ENCODE measurements at regions not wholly inside any gene's neighbourhood (a gene's known extent, or its start where the extent isn't known, plus 50 kb on each side); places are given as distances from the start of the nearest gene placed in this dataset.

DNA sequence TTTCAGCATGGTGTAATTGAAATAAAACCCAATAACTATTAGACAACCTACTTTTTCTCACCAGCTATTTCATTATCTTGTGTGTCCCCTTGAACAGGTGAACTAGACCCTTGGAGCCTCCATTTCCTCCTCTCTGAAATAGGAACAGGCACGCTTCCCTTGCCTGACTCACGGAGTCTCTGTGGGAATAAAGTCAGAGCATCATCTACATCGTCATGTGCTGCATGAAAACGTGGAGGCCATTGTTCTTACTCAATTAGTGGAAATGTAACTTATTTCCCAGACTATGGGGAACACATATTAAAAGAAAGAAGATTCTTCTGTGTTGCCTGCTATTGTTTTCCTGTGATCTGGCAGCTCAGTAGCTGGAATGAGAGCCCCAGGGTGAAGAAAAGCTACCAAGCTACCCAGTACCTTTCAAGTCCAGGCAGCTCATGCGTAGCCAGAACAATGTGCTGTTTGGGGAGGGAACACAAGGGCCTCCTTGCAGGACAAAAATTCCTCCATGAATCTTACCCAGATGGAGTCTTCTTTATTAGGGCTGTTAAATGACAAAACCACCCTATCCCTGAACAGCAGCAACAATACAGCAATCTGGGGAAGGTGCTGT lies 59.8 kb downstream of the SOX11 start:
- H3K27ac Mint-ChIP-seq, result no peak overlapping the region
- H3K9me3 Mint-ChIP-seq, result no peaks in the 10 kb centered on the region
- H3K4me3 Mint-ChIP-seq, result no peak overlapping the region
- no peak for DNase-seq
- H3K4me1 Mint-ChIP-seq, result no peaks in the 10 kb centered on the region
- no peaks in the 10 kb centered on the region for H3K27me3 Mint-ChIP-seq
- no peaks in the 10 kb centered on the region for H3K36me3 Mint-ChIP-seq
- no peak for ATAC-seq (replicated peaks)

DNA sequence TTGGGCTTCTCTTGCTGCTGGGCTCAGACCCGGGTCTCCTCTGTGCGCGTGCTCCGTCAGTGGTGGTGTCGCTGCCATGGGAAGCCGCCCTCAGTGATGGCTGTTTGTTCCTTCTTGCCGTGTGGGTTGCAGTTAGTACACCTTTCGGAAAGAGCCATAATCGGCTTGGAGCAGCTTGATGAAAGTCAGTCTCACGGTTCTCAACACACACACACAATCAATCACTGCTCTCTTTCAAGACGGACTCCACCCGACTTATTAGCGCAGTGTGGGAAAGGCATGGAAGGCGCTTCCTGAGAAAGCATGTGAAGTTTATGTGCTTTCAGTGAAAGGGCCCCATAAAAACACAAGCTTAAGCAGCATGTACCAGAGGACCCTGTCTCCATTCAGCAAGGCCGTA lies 64.1 kb downstream of the SOX11 start:
- DNase-seq (no peak), ATAC-seq (replicated peaks) (no peak)
- no peaks in the 10 kb centered on the region for H3K4me1 Mint-ChIP-seq
- H3K27ac Mint-ChIP-seq, result no peak overlapping the region
- no peaks in the 10 kb centered on the region for H3K9me3 Mint-ChIP-seq
- no peaks in the 10 kb centered on the region for H3K36me3 Mint-ChIP-seq
- no peaks in the 10 kb centered on the region for H3K27me3 Mint-ChIP-seq
- no peak overlapping the region for H3K4me3 Mint-ChIP-seq

DNA sequence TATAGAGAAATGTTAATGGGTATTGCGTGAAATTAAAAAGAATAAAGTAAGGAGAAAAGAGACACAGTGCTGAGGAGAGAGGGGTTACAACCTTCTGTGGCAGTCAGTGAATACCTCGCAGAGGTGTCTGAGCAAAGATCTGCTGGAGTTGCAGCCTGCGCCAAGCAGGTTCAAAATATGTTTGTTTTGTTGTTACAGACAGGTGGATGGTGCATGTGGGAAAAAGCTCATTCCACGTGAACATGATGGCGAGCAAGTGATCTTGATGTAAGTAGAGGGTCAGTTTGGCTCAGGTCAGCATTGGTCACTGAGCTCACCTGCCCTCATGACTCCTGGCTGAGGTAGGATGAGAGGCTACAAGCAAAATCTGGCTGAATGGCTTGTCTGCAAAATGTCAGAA lies 66.2 kb downstream of the SOX11 start:
- DNase-seq (no peak), ATAC-seq (replicated peaks) (no peak)
- Mint-ChIP-seq H3K4me1 (no peaks in the 10 kb centered on the region), H3K9me3 (peaks cover 2 to 3% of the 10 kb centered on the region in 2 donors), H3K4me3 (no peak overlapping the region), H3K27ac (no peak overlapping the region), H3K36me3 (no peaks in the 10 kb centered on the region), H3K27me3 (no peaks in the 10 kb centered on the region)

DNA sequence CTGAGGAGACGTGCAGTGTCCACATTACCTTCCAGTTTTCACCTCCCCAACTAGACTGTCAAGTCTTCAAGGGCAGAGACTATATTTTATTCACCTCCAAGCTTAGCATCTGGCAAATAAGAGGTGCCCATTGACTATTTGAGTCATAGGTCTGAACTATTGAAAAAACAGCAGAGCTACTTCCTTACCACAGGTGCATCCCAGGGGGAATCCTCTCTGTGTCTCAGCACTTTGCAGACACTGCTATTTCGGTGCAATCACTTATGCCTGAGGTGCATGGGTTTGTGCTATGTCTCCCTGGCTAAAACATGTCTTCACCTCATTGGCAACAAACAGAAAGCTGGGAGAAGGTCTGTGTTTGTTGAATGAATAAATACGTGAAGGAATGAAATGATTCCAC lies 67.8 kb downstream of the SOX11 start:
- Mint-ChIP-seq H3K4me3 (no peak overlapping the region), H3K4me1 (no peaks in the 10 kb centered on the region), H3K27ac (no peak overlapping the region), H3K36me3 (no peaks in the 10 kb centered on the region), H3K27me3 (peaks cover 0 to 2% of the 10 kb centered on the region in 2 donors), H3K9me3 (peaks cover 2 to 3% of the 10 kb centered on the region in 2 donors)
- DNase-seq, result no peak
- ATAC-seq (replicated peaks), result no peak

DNA sequence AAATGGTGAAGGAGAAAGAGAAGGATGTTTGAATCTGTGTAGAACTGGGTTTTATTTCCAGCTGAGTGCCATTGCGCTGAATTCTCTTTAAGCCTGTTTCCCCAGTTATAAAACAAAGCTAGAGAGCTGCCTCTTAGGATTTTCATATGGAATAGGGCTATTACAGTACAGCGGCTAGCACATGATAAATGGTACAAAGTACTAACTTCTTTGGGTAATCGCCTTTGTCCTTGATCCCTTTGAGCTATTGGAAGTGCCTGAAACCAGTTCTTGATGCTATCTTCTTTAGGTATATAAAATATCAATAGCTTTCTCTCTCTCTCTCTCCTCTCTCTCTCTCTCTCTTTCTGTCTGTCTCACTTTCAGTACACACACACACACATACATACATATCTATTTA lies 71.3 kb downstream of the SOX11 start:
- no peaks in the 10 kb centered on the region for H3K36me3 Mint-ChIP-seq
- H3K27me3 Mint-ChIP-seq, result peaks cover under 1 to 11% of the 10 kb centered on the region in 2 donors
- no peak overlapping the region for H3K4me3 Mint-ChIP-seq
- DNase-seq (no peak), ATAC-seq (replicated peaks) (no peak)
- H3K9me3 Mint-ChIP-seq, result peaks cover 3 to 5% of the 10 kb centered on the region in 2 donors
- H3K27ac Mint-ChIP-seq, result no peak overlapping the region
- H3K4me1 Mint-ChIP-seq, result no peaks in the 10 kb centered on the region

DNA sequence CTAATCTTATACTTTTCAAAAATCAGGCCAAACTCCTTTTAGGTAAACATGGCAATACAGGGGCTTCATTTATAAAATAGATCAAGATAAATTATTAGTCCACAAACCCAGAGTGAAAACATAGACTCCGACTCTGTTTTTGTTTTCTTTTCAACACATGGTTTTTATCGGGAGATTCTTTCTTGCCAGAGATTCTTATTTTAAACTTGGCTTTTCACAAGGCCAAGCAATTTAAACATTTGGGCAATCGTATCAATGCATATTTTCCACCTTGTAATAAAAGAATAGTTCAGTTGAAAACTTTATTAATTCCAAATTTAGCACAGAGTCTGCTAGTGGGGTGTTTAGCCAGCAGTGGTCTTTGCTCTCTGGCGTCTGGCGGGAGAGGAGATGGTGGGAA lies 71.9 kb downstream of the SOX11 start:
- DNase-seq (no peak), ATAC-seq (replicated peaks) (no peak)
- Mint-ChIP-seq H3K9me3 (peaks cover 3 to 6% of the 10 kb centered on the region in 2 donors), H3K4me3 (no peak overlapping the region), H3K4me1 (no peaks in the 10 kb centered on the region), H3K36me3 (no peaks in the 10 kb centered on the region), H3K27me3 (peaks cover 6 to 12% of the 10 kb centered on the region in 2 donors), H3K27ac (no peak overlapping the region)

DNA sequence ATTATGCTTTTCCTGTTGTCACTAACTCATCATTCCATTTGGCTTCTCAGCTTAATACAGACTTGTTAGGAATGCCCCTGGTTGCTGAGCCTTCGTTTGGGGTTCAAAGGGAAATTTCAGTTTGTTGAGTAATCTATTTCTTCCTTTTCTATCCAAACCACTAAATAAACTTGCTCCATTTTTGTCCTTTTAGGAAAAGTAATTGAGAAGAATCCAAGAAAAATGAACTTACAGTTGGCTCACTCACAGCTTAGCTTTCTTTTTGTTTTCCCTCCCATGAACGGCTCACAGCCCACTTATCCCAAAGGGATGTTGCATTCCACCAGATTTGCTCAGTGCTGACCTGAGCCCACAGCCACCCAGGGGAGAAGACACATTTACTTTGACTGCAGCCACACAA lies 73.9 kb downstream of the SOX11 start:
- no peak for DNase-seq

DNA sequence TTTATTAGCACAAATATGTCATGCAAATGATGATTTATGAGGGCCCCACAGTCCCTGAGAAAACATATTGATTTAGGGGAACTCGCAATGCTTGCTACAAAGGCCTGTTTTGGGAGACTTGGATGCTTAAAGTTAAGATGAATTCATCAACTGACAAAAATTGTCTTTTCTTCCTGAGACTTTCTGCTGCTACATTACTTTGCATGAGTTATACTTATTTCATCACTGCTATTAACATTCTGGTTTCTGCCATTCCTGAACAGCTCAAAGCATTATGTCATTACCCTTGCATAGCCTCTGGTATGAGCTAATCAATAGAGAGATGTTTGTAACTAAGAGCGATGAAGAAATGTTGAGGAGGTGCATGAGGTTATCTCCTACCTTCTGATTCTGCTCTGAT lies 74.4 kb downstream of the SOX11 start:
- Mint-ChIP-seq H3K36me3 (no peaks in the 10 kb centered on the region), H3K27ac (no peak overlapping the region), H3K27me3 (peaks cover 6 to 12% of the 10 kb centered on the region in 2 donors), H3K4me3 (no peak overlapping the region), H3K9me3 (peaks cover 3 to 6% of the 10 kb centered on the region in 2 donors), H3K4me1 (no peaks in the 10 kb centered on the region)
- ATAC-seq (replicated peaks) (no peak), DNase-seq (no peak)

More for the DNA sequence above, 73.9 kb downstream of the SOX11 start:
- Mint-ChIP-seq H3K36me3 (no peaks in the 10 kb centered on the region), H3K4me1 (no peaks in the 10 kb centered on the region), H3K9me3 (peaks cover 3 to 6% of the 10 kb centered on the region in 2 donors), H3K27ac (no peak overlapping the region), H3K4me3 (no peak overlapping the region), H3K27me3 (peaks cover 6 to 12% of the 10 kb centered on the region in 2 donors)
- ATAC-seq (replicated peaks), result no peak

DNA sequence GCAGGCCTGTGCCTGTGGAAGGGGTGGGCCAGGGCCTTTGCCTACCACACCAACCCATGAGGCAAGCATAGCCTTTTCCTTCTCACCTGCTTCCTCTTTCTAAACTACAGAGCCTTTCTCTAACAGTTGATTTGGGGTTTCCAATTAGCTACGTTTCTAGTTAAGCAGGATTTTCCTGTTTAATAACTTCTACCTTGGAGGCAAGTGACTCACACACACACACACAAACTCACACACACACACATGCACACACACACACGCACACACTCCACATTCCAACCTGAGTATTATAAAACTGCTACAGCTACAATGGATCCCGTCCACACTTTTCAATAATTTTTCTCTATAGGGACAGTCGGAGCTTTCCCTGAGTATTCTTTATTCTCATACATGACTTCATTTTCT lies 84.9 kb downstream of the SOX11 start:
- H3K4me3 Mint-ChIP-seq, result no peak overlapping the region
- no peaks in the 10 kb centered on the region for H3K4me1 Mint-ChIP-seq
- no peaks in the 10 kb centered on the region for H3K36me3 Mint-ChIP-seq
- peaks cover 0 to 4% of the 10 kb centered on the region in 2 donors for H3K9me3 Mint-ChIP-seq
- H3K27ac Mint-ChIP-seq, result no peak overlapping the region
- no peaks in the 10 kb centered on the region for H3K27me3 Mint-ChIP-seq
- no peak for DNase-seq
- no peak for ATAC-seq (replicated peaks)

DNA sequence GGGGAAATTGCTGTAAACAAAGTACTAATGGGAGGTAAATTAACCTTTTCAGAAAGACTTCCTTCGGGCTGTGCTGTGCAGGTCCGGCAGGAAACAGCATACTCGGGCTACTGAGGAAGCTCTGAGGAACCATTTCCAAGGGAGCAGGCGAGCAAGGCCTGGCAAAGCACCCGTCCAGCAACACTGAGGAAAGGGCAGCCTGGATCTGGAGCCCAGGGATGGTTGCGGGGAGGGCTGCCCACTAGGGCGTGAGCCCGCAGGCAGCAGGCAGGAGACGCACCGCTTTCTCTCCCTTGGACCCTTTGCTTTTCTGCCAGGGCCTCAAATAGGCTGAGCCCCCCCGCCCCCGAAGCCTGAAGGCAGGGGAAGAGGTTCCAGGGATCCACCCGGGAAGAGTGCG lies 89.5 kb downstream of the SOX11 start:
- ATAC-seq (replicated peaks) (no peak), DNase-seq (no peak)
- Mint-ChIP-seq H3K9me3 (peaks cover 6 to 9% of the 10 kb centered on the region in 2 donors), H3K36me3 (no peaks in the 10 kb centered on the region), H3K4me3 (no peak overlapping the region), H3K27me3 (no peaks in the 10 kb centered on the region), H3K27ac (no peak overlapping the region), H3K4me1 (no peaks in the 10 kb centered on the region)

DNA sequence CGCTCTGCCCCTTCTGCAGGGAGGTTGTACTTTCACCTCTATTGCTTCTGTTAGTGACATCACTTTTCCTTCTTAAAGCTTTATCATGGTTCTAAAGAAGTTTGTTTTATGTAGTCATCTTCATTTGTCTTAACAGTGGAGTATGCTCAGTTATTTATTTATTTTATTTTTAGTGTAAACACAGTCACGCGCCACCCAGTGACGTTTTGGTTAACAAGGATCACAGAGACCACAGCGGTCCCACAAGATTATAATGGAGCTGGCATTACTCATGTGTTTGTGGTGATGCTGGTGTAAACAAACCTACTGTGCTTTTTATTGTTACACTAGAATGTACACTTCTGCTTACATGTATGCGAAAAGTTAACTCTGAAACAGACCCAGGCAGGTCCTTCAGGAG lies 89.9 kb downstream of the SOX11 start:
- no peaks in the 10 kb centered on the region for H3K4me1 Mint-ChIP-seq
- no peaks in the 10 kb centered on the region for H3K27me3 Mint-ChIP-seq
- DNase-seq, result no peak
- ATAC-seq (replicated peaks), result no peak
- H3K27ac Mint-ChIP-seq, result no peak overlapping the region
- H3K9me3 Mint-ChIP-seq, result peaks cover 7 to 9% of the 10 kb centered on the region in 2 donors
- no peaks in the 10 kb centered on the region for H3K36me3 Mint-ChIP-seq
- H3K4me3 Mint-ChIP-seq, result no peak overlapping the region

DNA sequence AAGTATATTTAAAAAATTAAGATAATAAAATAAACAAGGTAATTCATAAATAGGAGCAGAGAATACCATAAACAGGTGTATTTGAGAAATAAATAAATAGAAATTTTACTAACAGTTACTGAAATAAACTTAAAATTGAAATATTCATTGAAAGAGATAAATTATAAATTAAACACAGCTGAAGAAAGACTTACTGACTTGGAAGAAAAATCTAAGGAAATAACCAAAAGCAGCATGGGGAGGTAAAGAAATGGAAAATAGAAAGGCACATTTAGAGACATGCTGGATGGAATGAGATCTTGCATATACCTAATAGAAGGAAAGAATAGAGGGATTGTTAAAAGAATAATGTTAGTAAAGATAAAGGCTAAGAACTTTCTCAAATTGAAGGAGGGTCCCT lies 96.3 kb downstream of the SOX11 start:
- ATAC-seq (replicated peaks) (no peak), DNase-seq (no peak)
- H3K36me3 Mint-ChIP-seq, result no peaks in the 10 kb centered on the region
- no peak overlapping the region for H3K27ac Mint-ChIP-seq
- peaks cover 21 to 22% of the 10 kb centered on the region in 2 donors for H3K9me3 Mint-ChIP-seq
- no peaks in the 10 kb centered on the region for H3K27me3 Mint-ChIP-seq
- no peaks in the 10 kb centered on the region for H3K4me1 Mint-ChIP-seq
- H3K4me3 Mint-ChIP-seq, result no peak overlapping the region

DNA sequence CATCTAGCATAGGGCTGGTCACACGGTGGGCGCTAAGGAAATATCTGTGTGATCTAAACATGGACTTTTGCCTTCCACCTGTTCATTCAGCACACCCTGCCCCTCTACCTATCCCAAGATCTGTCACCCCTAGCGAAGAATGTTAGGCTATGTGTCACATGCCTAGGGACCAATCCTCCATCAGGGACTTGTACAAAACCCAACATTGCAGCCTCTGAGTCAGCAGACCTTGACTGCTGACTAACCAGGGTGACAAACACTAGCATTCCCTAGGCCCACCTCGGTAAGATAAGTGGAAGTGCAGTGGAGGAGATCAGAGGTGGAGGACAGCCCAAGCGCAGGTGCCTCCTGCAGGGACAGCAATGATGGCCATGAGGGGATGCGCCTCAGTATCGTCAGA lies 99.2 kb downstream of the SOX11 start:
- H3K4me3 Mint-ChIP-seq, result no peak overlapping the region
- DNase-seq (no peak), ATAC-seq (replicated peaks) (no peak)
- no peaks in the 10 kb centered on the region for H3K4me1 Mint-ChIP-seq
- H3K27me3 Mint-ChIP-seq, result no peaks in the 10 kb centered on the region
- H3K36me3 Mint-ChIP-seq, result no peaks in the 10 kb centered on the region
- no peak overlapping the region for H3K27ac Mint-ChIP-seq
- H3K9me3 Mint-ChIP-seq, result peaks cover 16 to 18% of the 10 kb centered on the region in 2 donors

DNA sequence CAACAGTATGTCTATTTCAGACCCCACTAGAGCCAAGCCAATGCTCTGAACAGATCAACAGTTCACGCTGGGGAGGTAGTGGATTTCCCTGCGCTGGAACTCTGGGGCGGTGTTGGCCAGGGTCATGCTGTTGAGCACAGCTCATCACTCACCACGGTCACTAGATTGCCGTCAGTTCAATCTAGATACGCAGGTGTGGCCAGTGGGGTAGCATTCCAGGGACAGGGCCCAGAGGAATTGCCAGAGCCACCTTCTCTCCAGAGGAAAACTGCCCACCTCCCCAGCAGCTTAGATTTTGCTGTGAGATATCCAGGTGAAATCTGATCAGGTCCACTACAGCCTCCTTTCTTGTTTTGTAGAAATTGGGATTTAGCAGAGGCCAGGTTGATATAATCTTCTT lies 101.8 kb downstream of the SOX11 start:
- no peak overlapping the region for H3K27ac Mint-ChIP-seq
- no peaks in the 10 kb centered on the region for H3K36me3 Mint-ChIP-seq
- no peak overlapping the region for H3K4me3 Mint-ChIP-seq
- no peaks in the 10 kb centered on the region for H3K4me1 Mint-ChIP-seq
- no peaks in the 10 kb centered on the region for H3K27me3 Mint-ChIP-seq
- no peak for DNase-seq
- H3K9me3 Mint-ChIP-seq, result peaks cover 10 to 11% of the 10 kb centered on the region in 2 donors
- no peak for ATAC-seq (replicated peaks)

DNA sequence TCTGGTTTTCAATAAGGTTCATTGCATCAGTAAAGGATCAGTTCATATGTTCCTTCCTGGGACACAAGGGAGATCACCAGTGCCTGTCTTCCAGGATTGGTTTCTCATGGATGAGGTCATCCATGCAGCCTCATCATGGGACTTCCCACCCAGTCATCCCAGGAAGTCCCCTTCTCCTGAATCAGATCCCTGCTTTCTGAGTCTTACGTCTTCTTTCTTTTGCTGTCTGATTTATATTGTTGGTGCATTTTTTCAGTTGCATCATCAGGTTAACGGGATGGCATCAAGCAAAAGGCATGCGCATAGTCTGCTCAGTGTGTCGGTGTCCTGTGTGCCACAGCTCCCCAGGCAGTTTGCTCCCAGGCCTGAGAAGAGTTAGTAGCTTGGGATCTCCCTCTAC lies 105.9 kb downstream of the SOX11 start:
- H3K4me1 Mint-ChIP-seq, result no peaks in the 10 kb centered on the region
- ATAC-seq (replicated peaks) (no peak), DNase-seq (no peak)
- no peak overlapping the region for H3K27ac Mint-ChIP-seq
- H3K4me3 Mint-ChIP-seq, result no peak overlapping the region
- no peaks in the 10 kb centered on the region for H3K36me3 Mint-ChIP-seq
- no peaks in the 10 kb centered on the region for H3K27me3 Mint-ChIP-seq
- H3K9me3 Mint-ChIP-seq, result peaks cover 5 to 7% of the 10 kb centered on the region in 2 donors

DNA sequence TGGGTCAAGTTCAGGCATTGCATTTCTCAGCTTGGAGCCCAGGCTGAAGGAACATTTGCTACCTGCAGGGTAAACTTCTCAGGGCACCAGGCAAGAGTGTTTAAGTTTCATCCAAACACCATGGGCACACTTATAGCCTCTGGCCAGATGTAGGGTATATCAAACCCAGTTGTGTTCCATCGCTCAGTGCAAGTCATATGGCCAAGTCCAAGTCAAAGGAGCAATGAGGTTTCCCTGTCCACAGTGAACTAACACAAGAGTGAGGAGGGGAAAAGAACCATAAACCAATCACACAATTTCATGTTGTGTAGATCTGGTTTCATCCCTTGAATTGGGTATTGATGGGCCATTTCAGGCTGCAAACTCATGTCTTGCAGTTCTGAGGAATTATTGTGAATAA lies 107.2 kb downstream of the SOX11 start:
- no peak overlapping the region for H3K4me3 Mint-ChIP-seq

More for the DNA sequence above, 107.2 kb downstream of the SOX11 start:
- Mint-ChIP-seq H3K4me1 (no peaks in the 10 kb centered on the region), H3K9me3 (peaks cover 5 to 7% of the 10 kb centered on the region in 2 donors), H3K36me3 (no peaks in the 10 kb centered on the region), H3K27ac (no peak overlapping the region), H3K27me3 (no peaks in the 10 kb centered on the region)
- DNase-seq (no peak), ATAC-seq (replicated peaks) (no peak)

All from stimulated activated naive B cell treated with anti-CD40 and anti-IgM and Interleukin-4, amounts not matched to agents 10 μg/mL and 1 μg/mL and 100 μg/mL, for 72 hours (primary cell).